WTC11 (cell line): ENCODE measurements at regions not wholly inside any gene's neighbourhood (a gene's known extent, or its start where the extent isn't known, plus 50 kb on each side); places are given as distances from the start of the nearest gene placed in this dataset.

Experiments
- ATAC-seq: fragments of 200-7000 bp; cut with Tn5 transposase; 2 replicates; pipeline ENCODE4 v1.10.0; 2021; ENCODE audit warnings: mild to moderate bottlenecking, moderate library complexity
- CTCF ChIA-PET: fragments of 300-600 bp; sonication (Branson Sonifier 250); formaldehyde crosslinking; loops from one replicate; lab custom pipeline; 2021; ENCODE audit warnings: antibody characterized with exemption; lab: Charles Lee
- POLR2A ChIA-PET: fragments of 350-600 bp; sonication (Branson Sonifier 250); formaldehyde crosslinking; loops from one replicate; lab custom pipeline; 2021; ENCODE audit warnings: antibody characterized with exemption; lab: Charles Lee
- DNase-seq: peaks from one replicate; pipeline ENCODE4 v3.0.0; 2021; ENCODE audit warnings: low spot score
- H3K27ac Mint-ChIP-seq: 2 replicates; pipeline ENCODE4 v1.8.0; 2021; ENCODE audit warnings: mixed read lengths
- H3K27me3 Mint-ChIP-seq: 2 replicates; pipeline ENCODE4 v1.8.0; 2021; ENCODE audit warnings: low read depth, mild to moderate bottlenecking, moderate library complexity, mixed read lengths
- H3K36me3 Mint-ChIP-seq: 2 replicates; pipeline ENCODE4 v1.8.0; 2021; ENCODE audit warnings: mixed read lengths
- H3K4me1 Mint-ChIP-seq: 2 replicates; pipeline ENCODE4 v1.8.0; 2022; ENCODE audit warnings: mixed read lengths
- H3K4me3 Mint-ChIP-seq: 2 replicates; pipeline ENCODE4 v1.8.0; 2021; ENCODE audit warnings: mild to moderate bottlenecking, moderate library complexity, mixed read lengths
- H3K9me3 Mint-ChIP-seq: 2 replicates; pipeline ENCODE4 v1.8.0; 2021; ENCODE audit warnings: mixed read lengths
- CREB1 ChIP-seq: sonication (generic); formaldehyde crosslinking; IDR thresholded peaks from 2 replicates; pipeline ENCODE4 v1.8.0; 2023; ENCODE audit warnings: mild to moderate bottlenecking, missing genetic modification reagents
- CREM ChIP-seq: sonication (generic); formaldehyde crosslinking; IDR thresholded peaks from 2 replicates; pipeline ENCODE4 v1.8.1; 2022; ENCODE audit warnings: mild to moderate bottlenecking, missing genetic modification reagents, moderate library complexity
- FOXP1 ChIP-seq: sonication (generic); formaldehyde crosslinking; IDR thresholded peaks from 2 replicates; pipeline ENCODE4 v1.8.0; 2022; ENCODE audit warnings: missing genetic modification reagents, mild to moderate bottlenecking, moderate library complexity, borderline replicate concordance
- GRHL2 ChIP-seq: fragments of 250-450 bp; sonication (Bioruptor Pico); IDR thresholded peaks from 2 replicates; pipeline ENCODE4 v1.8.0; 2022; ENCODE audit warnings: mild to moderate bottlenecking, moderate library complexity; ENCODE audit not compliant: insufficient replicate concordance, severe bottlenecking
- NFATC4 ChIP-seq: fragments of 250-450 bp; sonication (Bioruptor Pico); IDR thresholded peaks from 2 replicates; pipeline ENCODE4 v1.9.0; 2021; ENCODE audit warnings: mild to moderate bottlenecking
- SMAD3 ChIP-seq: sonication (generic); formaldehyde crosslinking; IDR thresholded peaks from 2 replicates; pipeline ENCODE4 v1.8.0; 2022; ENCODE audit warnings: missing genetic modification reagents, mild to moderate bottlenecking, borderline replicate concordance
- SMAD4 ChIP-seq: sonication (generic); formaldehyde crosslinking; IDR thresholded peaks from 2 replicates; pipeline ENCODE4 v1.8.0; 2022; ENCODE audit warnings: mild to moderate bottlenecking, missing genetic modification reagents
- SOX15 ChIP-seq: fragments of 250-450 bp; sonication (Bioruptor Pico); IDR thresholded peaks from 2 replicates; pipeline ENCODE4 v1.9.0; 2021; ENCODE audit warnings: mild to moderate bottlenecking
- TEAD1 ChIP-seq: sonication (generic); formaldehyde crosslinking; IDR thresholded peaks from 2 replicates; pipeline ENCODE4 v1.8.0; 2022; ENCODE audit warnings: mild to moderate bottlenecking, missing genetic modification reagents
- TEAD4 ChIP-seq: sonication (generic); formaldehyde crosslinking; IDR thresholded peaks from 2 replicates; pipeline ENCODE4 v1.8.0; 2022; ENCODE audit warnings: mild to moderate bottlenecking, missing genetic modification reagents
- ZBTB21 ChIP-seq: sonication (generic); formaldehyde crosslinking; IDR thresholded peaks from 2 replicates; pipeline ENCODE4 v1.8.1; 2023; ENCODE audit warnings: mild to moderate bottlenecking, missing genetic modification reagents, borderline replicate concordance
- ZNF232 ChIP-seq: sonication (generic); formaldehyde crosslinking; IDR thresholded peaks from 2 replicates; pipeline ENCODE4 v1.8.0; 2022; ENCODE audit warnings: mild to moderate bottlenecking, missing genetic modification reagents
- ZNF396 ChIP-seq: fragments of 250-450 bp; sonication (Bioruptor Pico); IDR thresholded peaks from 2 replicates; pipeline ENCODE4 v1.8.0; 2021; ENCODE audit warnings: mild to moderate bottlenecking, moderate library complexity, borderline replicate concordance
- ZNF423 ChIP-seq: fragments of 250-450 bp; sonication (Bioruptor Pico); IDR thresholded peaks from 2 replicates; pipeline ENCODE4 v2.1.2; 2022; ENCODE audit warnings: mild to moderate bottlenecking, moderate library complexity
- TF ChIP-seq, protein P1 (sequence below): sonication (generic); formaldehyde crosslinking; conservative IDR thresholded peaks from 2 replicates; pipeline ENCODE4 v1.8.1; 2023; ENCODE audit warnings: mild to moderate bottlenecking, low read depth, missing genetic modification reagents, moderate library complexity
- TF ChIP-seq, protein P2 (sequence below): sonication (generic); formaldehyde crosslinking; IDR thresholded peaks from 2 replicates; pipeline ENCODE4 v1.8.1; 2023; ENCODE audit warnings: mild to moderate bottlenecking, moderate library complexity, missing genetic modification reagents
- TF ChIP-seq, protein P3 (sequence below): sonication (generic); formaldehyde crosslinking; IDR thresholded peaks from 2 replicates; pipeline ENCODE4 v1.8.1; 2023; ENCODE audit warnings: mild to moderate bottlenecking, missing genetic modification reagents
- TF ChIP-seq, protein P4 (sequence below): fragments of 250-450 bp; sonication (Bioruptor Pico); IDR thresholded peaks from 2 replicates; pipeline ENCODE4 v1.9.0; 2021; ENCODE audit warnings: mild to moderate bottlenecking
- TF ChIP-seq, protein P5 (sequence below): fragments of 200-600 bp; IDR thresholded peaks from 2 replicates; pipeline ENCODE4 v1.8.0; 2022; ENCODE audit warnings: antibody characterized with exemption
- TF ChIP-seq, protein P6 (sequence below): sonication (generic); formaldehyde crosslinking; IDR thresholded peaks from 2 replicates; pipeline ENCODE4 v1.8.1; 2023; ENCODE audit warnings: mild to moderate bottlenecking, missing genetic modification reagents, moderate library complexity
- TF ChIP-seq, protein P7 (sequence below): sonication (generic); formaldehyde crosslinking; IDR thresholded peaks from 2 replicates; pipeline ENCODE4 v1.8.1; 2023; ENCODE audit warnings: mild to moderate bottlenecking, missing genetic modification reagents, borderline replicate concordance

DNA sequence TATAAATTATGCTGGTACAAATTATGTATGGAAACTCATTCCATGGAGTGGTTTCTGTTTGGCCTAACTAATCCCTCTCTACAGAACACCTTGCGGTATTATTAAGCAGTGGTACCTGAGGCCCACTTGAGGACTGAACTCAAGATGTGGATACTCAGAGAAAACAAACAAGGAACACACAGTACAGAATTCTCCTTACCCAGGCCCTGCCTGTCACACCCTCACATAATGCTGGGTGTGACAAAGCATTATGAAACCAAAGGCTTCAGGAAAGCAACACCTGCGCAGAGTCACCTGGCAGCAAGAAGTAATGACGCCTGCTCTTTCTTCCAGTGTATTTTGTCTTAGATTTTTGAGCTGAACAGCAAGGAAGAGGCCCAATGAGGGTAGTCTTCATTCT lies 264.7 kb downstream of the PAX3 start:
- H3K27me3 Mint-ChIP-seq: peaks cover 41% of the 10 kb centered on the region

DNA sequence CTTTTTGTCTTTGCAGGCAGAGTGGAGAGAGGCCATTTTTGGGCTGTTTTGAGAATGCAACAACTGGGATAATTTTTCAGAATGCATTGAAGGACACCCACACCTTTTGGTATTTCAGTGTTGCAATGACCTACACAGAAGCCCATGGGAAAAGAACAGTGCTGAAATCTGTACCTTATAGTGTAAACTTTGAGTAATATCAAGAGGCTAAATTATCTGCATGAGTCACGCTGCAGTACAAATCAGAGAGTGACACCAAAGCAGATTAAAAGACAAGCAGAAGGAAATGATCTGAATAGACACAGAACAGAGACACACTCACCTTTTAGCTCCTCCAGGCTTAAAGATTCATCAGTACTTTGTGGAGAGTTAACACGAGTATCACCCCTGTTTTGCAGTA lies 265.3 kb downstream of the PAX3 start:
- Mint-ChIP-seq H3K4me1 (no peaks in the 10 kb centered on the region), H3K9me3 (peaks cover 9% of the 10 kb centered on the region), H3K36me3 (peaks cover 5% of the 10 kb centered on the region), H3K27me3 (peaks cover 46% of the 10 kb centered on the region), H3K27ac (no peak overlapping the region), H3K4me3 (no peak overlapping the region)
- TF ChIP-seq SMAD3 (CRISPR knock-in tag): no peak
- TF ChIP-seq, protein P1, sequence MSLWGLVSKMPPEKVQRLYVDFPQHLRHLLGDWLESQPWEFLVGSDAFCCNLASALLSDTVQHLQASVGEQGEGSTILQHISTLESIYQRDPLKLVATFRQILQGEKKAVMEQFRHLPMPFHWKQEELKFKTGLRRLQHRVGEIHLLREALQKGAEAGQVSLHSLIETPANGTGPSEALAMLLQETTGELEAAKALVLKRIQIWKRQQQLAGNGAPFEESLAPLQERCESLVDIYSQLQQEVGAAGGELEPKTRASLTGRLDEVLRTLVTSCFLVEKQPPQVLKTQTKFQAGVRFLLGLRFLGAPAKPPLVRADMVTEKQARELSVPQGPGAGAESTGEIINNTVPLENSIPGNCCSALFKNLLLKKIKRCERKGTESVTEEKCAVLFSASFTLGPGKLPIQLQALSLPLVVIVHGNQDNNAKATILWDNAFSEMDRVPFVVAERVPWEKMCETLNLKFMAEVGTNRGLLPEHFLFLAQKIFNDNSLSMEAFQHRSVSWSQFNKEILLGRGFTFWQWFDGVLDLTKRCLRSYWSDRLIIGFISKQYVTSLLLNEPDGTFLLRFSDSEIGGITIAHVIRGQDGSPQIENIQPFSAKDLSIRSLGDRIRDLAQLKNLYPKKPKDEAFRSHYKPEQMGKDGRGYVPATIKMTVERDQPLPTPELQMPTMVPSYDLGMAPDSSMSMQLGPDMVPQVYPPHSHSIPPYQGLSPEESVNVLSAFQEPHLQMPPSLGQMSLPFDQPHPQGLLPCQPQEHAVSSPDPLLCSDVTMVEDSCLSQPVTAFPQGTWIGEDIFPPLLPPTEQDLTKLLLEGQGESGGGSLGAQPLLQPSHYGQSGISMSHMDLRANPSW: no peak
- TF ChIP-seq SMAD4 (CRISPR knock-in tag): no peak
- TF ChIP-seq FOXP1: no peak
- TF ChIP-seq, protein P2, sequence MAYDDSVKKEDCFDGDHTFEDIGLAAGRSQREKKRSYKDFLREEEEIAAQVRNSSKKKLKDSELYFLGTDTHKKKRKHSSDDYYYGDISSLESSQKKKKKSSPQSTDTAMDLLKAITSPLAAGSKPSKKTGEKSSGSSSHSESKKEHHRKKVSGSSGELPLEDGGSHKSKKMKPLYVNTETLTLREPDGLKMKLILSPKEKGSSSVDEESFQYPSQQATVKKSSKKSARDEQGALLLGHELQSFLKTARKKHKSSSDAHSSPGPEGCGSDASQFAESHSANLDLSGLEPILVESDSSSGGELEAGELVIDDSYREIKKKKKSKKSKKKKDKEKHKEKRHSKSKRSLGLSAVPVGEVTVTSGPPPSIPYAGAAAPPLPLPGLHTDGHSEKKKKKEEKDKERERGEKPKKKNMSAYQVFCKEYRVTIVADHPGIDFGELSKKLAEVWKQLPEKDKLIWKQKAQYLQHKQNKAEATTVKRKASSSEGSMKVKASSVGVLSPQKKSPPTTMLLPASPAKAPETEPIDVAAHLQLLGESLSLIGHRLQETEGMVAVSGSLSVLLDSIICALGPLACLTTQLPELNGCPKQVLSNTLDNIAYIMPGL (CRISPR knock-in tag): no peak
- TF ChIP-seq, protein P3, sequence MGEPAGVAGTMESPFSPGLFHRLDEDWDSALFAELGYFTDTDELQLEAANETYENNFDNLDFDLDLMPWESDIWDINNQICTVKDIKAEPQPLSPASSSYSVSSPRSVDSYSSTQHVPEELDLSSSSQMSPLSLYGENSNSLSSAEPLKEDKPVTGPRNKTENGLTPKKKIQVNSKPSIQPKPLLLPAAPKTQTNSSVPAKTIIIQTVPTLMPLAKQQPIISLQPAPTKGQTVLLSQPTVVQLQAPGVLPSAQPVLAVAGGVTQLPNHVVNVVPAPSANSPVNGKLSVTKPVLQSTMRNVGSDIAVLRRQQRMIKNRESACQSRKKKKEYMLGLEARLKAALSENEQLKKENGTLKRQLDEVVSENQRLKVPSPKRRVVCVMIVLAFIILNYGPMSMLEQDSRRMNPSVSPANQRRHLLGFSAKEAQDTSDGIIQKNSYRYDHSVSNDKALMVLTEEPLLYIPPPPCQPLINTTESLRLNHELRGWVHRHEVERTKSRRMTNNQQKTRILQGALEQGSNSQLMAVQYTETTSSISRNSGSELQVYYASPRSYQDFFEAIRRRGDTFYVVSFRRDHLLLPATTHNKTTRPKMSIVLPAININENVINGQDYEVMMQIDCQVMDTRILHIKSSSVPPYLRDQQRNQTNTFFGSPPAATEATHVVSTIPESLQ (CRISPR knock-in tag): no peak
- no peak for TF ChIP-seq ZNF232 (CRISPR knock-in tag)
- no peak for TF ChIP-seq CREB1 (CRISPR knock-in tag)
- TF ChIP-seq TEAD1 (CRISPR knock-in tag): no peak
- no peak for TF ChIP-seq CREM (CRISPR knock-in tag)
- no peak for TF ChIP-seq NFATC4 (CRISPR knock-in tag)
- TF ChIP-seq, protein P4, sequence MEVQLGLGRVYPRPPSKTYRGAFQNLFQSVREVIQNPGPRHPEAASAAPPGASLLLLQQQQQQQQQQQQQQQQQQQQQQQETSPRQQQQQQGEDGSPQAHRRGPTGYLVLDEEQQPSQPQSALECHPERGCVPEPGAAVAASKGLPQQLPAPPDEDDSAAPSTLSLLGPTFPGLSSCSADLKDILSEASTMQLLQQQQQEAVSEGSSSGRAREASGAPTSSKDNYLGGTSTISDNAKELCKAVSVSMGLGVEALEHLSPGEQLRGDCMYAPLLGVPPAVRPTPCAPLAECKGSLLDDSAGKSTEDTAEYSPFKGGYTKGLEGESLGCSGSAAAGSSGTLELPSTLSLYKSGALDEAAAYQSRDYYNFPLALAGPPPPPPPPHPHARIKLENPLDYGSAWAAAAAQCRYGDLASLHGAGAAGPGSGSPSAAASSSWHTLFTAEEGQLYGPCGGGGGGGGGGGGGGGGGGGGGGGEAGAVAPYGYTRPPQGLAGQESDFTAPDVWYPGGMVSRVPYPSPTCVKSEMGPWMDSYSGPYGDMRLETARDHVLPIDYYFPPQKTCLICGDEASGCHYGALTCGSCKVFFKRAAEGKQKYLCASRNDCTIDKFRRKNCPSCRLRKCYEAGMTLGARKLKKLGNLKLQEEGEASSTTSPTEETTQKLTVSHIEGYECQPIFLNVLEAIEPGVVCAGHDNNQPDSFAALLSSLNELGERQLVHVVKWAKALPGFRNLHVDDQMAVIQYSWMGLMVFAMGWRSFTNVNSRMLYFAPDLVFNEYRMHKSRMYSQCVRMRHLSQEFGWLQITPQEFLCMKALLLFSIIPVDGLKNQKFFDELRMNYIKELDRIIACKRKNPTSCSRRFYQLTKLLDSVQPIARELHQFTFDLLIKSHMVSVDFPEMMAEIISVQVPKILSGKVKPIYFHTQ (CRISPR knock-in tag): no peak
- TF ChIP-seq SOX15 (CRISPR knock-in tag): no peak
- no peak for TF ChIP-seq TEAD4 (CRISPR knock-in tag)
- TF ChIP-seq, protein P5, sequence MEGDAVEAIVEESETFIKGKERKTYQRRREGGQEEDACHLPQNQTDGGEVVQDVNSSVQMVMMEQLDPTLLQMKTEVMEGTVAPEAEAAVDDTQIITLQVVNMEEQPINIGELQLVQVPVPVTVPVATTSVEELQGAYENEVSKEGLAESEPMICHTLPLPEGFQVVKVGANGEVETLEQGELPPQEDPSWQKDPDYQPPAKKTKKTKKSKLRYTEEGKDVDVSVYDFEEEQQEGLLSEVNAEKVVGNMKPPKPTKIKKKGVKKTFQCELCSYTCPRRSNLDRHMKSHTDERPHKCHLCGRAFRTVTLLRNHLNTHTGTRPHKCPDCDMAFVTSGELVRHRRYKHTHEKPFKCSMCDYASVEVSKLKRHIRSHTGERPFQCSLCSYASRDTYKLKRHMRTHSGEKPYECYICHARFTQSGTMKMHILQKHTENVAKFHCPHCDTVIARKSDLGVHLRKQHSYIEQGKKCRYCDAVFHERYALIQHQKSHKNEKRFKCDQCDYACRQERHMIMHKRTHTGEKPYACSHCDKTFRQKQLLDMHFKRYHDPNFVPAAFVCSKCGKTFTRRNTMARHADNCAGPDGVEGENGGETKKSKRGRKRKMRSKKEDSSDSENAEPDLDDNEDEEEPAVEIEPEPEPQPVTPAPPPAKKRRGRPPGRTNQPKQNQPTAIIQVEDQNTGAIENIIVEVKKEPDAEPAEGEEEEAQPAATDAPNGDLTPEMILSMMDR: no peak
- TF ChIP-seq, protein P6, sequence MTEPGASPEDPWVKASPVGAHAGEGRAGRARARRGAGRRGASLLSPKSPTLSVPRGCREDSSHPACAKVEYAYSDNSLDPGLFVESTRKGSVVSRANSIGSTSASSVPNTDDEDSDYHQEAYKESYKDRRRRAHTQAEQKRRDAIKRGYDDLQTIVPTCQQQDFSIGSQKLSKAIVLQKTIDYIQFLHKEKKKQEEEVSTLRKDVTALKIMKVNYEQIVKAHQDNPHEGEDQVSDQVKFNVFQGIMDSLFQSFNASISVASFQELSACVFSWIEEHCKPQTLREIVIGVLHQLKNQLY: no peak
- TF ChIP-seq ZBTB21 (CRISPR knock-in tag): no peak
- TF ChIP-seq, protein P7, sequence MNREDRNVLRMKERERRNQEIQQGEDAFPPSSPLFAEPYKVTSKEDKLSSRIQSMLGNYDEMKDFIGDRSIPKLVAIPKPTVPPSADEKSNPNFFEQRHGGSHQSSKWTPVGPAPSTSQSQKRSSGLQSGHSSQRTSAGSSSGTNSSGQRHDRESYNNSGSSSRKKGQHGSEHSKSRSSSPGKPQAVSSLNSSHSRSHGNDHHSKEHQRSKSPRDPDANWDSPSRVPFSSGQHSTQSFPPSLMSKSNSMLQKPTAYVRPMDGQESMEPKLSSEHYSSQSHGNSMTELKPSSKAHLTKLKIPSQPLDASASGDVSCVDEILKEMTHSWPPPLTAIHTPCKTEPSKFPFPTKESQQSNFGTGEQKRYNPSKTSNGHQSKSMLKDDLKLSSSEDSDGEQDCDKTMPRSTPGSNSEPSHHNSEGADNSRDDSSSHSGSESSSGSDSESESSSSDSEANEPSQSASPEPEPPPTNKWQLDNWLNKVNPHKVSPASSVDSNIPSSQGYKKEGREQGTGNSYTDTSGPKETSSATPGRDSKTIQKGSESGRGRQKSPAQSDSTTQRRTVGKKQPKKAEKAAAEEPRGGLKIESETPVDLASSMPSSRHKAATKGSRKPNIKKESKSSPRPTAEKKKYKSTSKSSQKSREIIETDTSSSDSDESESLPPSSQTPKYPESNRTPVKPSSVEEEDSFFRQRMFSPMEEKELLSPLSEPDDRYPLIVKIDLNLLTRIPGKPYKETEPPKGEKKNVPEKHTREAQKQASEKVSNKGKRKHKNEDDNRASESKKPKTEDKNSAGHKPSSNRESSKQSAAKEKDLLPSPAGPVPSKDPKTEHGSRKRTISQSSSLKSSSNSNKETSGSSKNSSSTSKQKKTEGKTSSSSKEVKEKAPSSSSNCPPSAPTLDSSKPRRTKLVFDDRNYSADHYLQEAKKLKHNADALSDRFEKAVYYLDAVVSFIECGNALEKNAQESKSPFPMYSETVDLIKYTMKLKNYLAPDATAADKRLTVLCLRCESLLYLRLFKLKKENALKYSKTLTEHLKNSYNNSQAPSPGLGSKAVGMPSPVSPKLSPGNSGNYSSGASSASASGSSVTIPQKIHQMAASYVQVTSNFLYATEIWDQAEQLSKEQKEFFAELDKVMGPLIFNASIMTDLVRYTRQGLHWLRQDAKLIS: no peak
- DNase-seq (no peak), ATAC-seq (no peak)
- ChIA-PET CTCF (no interaction called here), POLR2A (no interaction called here)

More for the DNA sequence above, 264.7 kb downstream of the PAX3 start:
- peaks cover 4% of the 10 kb centered on the region for H3K36me3 Mint-ChIP-seq
- DNase-seq: no peak
- ChIA-PET POLR2A (no interaction called here), CTCF (interaction anchor here (0.6 to 1.4 kb wide), 4 partner anchors 9 to 536 kb away, joined by 3 to 8 read pairs (median 4); no protein-coding TSS in a partner anchor)
- no peak for ATAC-seq
- no peak overlapping the region for H3K4me3 Mint-ChIP-seq
- H3K9me3 Mint-ChIP-seq: peaks cover 4% of the 10 kb centered on the region
- H3K4me1 Mint-ChIP-seq: no peaks in the 10 kb centered on the region
- H3K27ac Mint-ChIP-seq: no peak overlapping the region
- no peak for TF ChIP-seq ZNF396
- no peak for TF ChIP-seq GRHL2 (CRISPR knock-in tag)
- no peak for TF ChIP-seq ZNF423
